ENCODE measurements at regions not wholly inside any gene's neighbourhood (a gene's known extent, or its start where the extent isn't known, plus 50 kb on each side); places are given as distances from the start of the nearest gene placed in this dataset.

DNA sequence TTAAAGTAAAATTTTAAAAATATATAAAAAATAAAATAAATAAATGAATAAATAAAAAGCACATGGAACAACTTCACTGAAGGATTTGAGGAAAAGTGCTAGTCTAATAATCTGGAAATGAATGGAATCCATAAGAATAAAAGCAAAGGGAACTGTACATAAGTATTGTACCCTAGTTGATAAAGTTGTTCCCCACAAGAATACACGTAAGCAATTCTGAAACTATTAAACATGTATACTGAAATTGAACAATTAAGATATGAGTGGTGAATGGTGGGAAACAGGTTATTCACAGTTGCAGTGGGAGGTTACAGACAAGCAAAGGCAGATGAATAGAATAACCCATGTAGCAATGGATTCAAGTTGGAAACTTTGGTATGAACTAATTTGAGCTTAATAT is 853.2 kb upstream of the SOX9 start:
- TF ChIP-seq, protein P1, sequence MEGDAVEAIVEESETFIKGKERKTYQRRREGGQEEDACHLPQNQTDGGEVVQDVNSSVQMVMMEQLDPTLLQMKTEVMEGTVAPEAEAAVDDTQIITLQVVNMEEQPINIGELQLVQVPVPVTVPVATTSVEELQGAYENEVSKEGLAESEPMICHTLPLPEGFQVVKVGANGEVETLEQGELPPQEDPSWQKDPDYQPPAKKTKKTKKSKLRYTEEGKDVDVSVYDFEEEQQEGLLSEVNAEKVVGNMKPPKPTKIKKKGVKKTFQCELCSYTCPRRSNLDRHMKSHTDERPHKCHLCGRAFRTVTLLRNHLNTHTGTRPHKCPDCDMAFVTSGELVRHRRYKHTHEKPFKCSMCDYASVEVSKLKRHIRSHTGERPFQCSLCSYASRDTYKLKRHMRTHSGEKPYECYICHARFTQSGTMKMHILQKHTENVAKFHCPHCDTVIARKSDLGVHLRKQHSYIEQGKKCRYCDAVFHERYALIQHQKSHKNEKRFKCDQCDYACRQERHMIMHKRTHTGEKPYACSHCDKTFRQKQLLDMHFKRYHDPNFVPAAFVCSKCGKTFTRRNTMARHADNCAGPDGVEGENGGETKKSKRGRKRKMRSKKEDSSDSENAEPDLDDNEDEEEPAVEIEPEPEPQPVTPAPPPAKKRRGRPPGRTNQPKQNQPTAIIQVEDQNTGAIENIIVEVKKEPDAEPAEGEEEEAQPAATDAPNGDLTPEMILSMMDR (IDR thresholded peaks at IDR 0.05; ENCODE audit: low read depth, low read length): no peak
- Histone ChIP-seq H3K9me3 (ENCODE audit: control insufficient read depth, insufficient read depth, low read length) (no peaks in the 10 kb centered on the region), H3K27ac (ENCODE audit: low read depth, low read length) (no peak overlapping the region), H3K27me3 (ENCODE audit: control insufficient read depth, insufficient read depth, low read length) (no peaks in the 10 kb centered on the region), H3K4me3 (ENCODE audit: low read depth, low read length) (no peak overlapping the region)
- ChIA-PET POLR2A (no interaction called here), CTCF (no interaction called here)
- no peak for DNase-seq (ENCODE audit: low read depth, low spot score)

DNA sequence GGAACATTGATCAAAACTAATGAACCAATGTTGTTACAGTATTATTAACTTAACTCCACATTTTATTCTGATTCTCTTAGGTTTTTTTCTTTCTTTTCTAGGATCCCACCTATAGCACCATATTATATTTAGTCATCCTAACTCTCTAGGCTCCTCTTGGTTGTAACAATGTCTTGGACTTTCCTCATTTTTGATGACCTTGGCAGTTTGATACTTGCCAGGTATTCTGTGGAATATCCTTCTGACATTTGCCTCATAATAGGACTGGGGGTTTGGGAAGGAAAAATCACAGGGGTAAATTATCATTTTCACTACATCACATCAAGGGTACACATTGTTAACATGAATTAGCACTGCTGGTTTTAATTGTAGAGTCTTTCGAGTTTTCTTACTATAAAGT is 851.6 kb upstream of the SOX9 start:
- TF ChIP-seq, protein P1 (IDR thresholded peaks at IDR 0.05; ENCODE audit: low read depth, low read length): no peak
- Histone ChIP-seq H3K4me3 (ENCODE audit: low read depth, low read length) (no peak overlapping the region), H3K27ac (ENCODE audit: low read depth, low read length) (no peak overlapping the region), H3K27me3 (ENCODE audit: control insufficient read depth, insufficient read depth, low read length) (no peaks in the 10 kb centered on the region), H3K9me3 (ENCODE audit: control insufficient read depth, insufficient read depth, low read length) (no peaks in the 10 kb centered on the region)
- CTCF ChIA-PET: no interaction called here
- POLR2A ChIA-PET: no interaction called here
- no peak for DNase-seq (ENCODE audit: low read depth, low spot score)

DNA sequence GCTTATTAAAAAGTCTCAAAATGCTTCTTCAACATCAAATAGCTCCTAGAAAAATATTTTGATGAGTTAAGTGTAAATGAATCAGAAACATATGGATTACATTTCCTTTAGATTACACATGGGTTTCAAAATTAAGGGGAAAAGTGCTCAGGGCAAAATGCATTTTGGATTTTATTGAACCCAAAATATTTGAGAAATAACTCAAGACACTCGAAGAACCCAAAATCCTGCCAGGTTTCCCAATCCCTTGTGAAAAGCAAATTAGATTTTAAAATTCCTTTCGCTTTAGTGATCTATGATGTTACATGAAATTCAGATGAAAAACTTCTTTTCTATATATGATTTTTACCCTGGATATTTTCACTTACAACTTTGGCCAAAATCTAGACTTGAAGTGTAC is 847.4 kb upstream of the SOX9 start:
- ChIA-PET CTCF (interaction anchor here (1.4 kb wide), 1 partner anchor 187 kb away, joined by 4 read pairs; no protein-coding TSS in a partner anchor), POLR2A (no interaction called here)
- TF ChIP-seq, protein P1 (IDR thresholded peaks at IDR 0.05; ENCODE audit: low read depth, low read length): no peak
- Histone ChIP-seq H3K27me3 (ENCODE audit: control insufficient read depth, insufficient read depth, low read length) (no peaks in the 10 kb centered on the region), H3K27ac (ENCODE audit: low read depth, low read length) (no peak overlapping the region), H3K4me3 (ENCODE audit: low read depth, low read length) (no peak overlapping the region), H3K9me3 (ENCODE audit: control insufficient read depth, insufficient read depth, low read length) (no peaks in the 10 kb centered on the region)
- no peak for DNase-seq (ENCODE audit: low read depth, low spot score)

DNA sequence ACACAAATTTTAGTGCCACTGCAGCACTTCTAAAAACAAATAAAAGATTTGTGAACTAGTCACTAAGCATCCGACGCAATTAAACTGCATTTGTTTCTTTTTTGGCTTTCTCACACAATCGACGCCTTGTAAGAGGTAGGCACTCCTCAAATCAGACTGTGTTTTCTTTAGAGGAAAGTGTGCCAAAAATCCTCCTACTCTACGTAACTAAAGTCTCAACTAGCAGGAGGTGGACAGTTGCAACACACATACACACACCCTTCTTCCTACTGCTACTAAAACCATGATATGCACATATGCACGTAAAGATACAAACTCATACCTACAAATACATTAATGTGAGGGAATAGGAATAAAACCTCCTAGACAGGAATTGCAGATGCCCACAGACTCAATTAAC is 844.7 kb upstream of the SOX9 start:
- TF ChIP-seq, protein P1 (IDR thresholded peaks at IDR 0.05; ENCODE audit: low read depth, low read length): no peak
- POLR2A ChIA-PET: no interaction called here
- Histone ChIP-seq H3K27ac (ENCODE audit: low read depth, low read length) (no peak overlapping the region), H3K27me3 (ENCODE audit: control insufficient read depth, insufficient read depth, low read length) (no peaks in the 10 kb centered on the region), H3K4me3 (ENCODE audit: low read depth, low read length) (no peak overlapping the region), H3K9me3 (ENCODE audit: control insufficient read depth, insufficient read depth, low read length) (no peaks in the 10 kb centered on the region)
- CTCF ChIA-PET: no interaction called here
- DNase-seq (ENCODE audit: low read depth, low spot score): no peak

DNA sequence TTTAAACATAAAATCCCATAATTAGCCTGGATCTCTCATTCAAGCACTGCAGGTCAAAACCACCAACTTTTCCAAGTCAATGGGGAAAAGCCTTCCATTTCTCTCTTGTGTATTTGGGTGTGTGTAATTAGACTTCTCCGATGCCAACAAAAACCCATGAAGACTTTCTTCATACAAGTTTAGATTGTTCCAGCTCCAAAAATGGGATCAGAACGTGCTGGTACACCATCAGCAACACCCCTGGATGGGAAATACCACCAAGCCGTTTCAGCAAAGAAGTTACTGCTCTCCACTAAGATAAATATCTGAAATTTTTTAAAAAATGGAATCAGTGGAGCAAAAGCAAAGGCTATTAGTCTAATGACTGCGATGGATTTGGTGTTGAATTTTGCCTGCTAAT is 837.3 kb upstream of the SOX9 start:
- TF ChIP-seq, protein P1 (IDR thresholded peaks at IDR 0.05; ENCODE audit: low read depth, low read length): no peak
- Histone ChIP-seq H3K27ac (ENCODE audit: low read depth, low read length) (no peak overlapping the region), H3K9me3 (ENCODE audit: control insufficient read depth, insufficient read depth, low read length) (no peaks in the 10 kb centered on the region), H3K4me3 (ENCODE audit: low read depth, low read length) (no peak overlapping the region), H3K27me3 (ENCODE audit: control insufficient read depth, insufficient read depth, low read length) (no peaks in the 10 kb centered on the region)
- ChIA-PET CTCF (no interaction called here), POLR2A (no interaction called here)
- no peak for DNase-seq (ENCODE audit: low read depth, low spot score)

Data from AG04450 (cell line).